MM.1S (cell line): ENCODE measurements at regions not wholly inside any gene's neighbourhood (a gene's known extent, or its start where the extent isn't known, plus 50 kb on each side); places are given as distances from the start of the nearest gene placed in this dataset.
"Not testable (repeated sequence)": the region's sequence is repeated elsewhere in the genome, so short reads cannot be mapped to it uniquely, and the experiment has no call there.

Source experiments
- DNase-seq: peaks from one replicate; pipeline ENCODE4 v3.0.0-alpha.2; 2015
- H2AFZ ChIP-seq: fragments of 300-600 bp; sonication (generic); 2 replicates; pipeline ENCODE4 v1.6.0; 2016; ENCODE audit warnings: antibody characterized with exemption, low read length
- H3F3A ChIP-seq: fragments of 300-600 bp; sonication (generic); 2 replicates; pipeline ENCODE4 v1.6.1; 2016; ENCODE audit warnings: mild to moderate bottlenecking, antibody characterized with exemption, low read length, moderate library complexity, mixed read lengths; ENCODE audit not compliant: insufficient read depth
- H3K27ac ChIP-seq: fragments of 300-600 bp; sonication (generic); 2 replicates; pipeline ENCODE4 v1.5.1; 2016; ENCODE audit warnings: mild to moderate bottlenecking, low read length
- H3K27me3 ChIP-seq: fragments of 300-600 bp; sonication (generic); replicated peaks from 2 replicates; pipeline ENCODE4 v1.6.0; 2016; ENCODE audit warnings: low read length; ENCODE audit not compliant: insufficient read depth
- H3K36me3 ChIP-seq: fragments of 300-600 bp; sonication (generic); replicated peaks from 2 replicates; pipeline ENCODE4 v1.6.1; 2016; ENCODE audit warnings: mild to moderate bottlenecking, low read length, mixed read lengths; ENCODE audit not compliant: insufficient read depth
- H3K4me1 ChIP-seq: fragments of 300-600 bp; sonication (generic); 2 replicates; pipeline ENCODE4 v1.6.1; 2016; ENCODE audit warnings: low read length, mixed read lengths
- H3K4me2 ChIP-seq: fragments of 300-600 bp; sonication (generic); 2 replicates; pipeline ENCODE4 v1.6.0; 2016; ENCODE audit warnings: low read depth, low read length
- H3K4me3 ChIP-seq: fragments of 300-600 bp; sonication (generic); 2 replicates; pipeline ENCODE4 v1.5.1; 2016; ENCODE audit warnings: low read length, mixed read lengths
- H3K79me2 ChIP-seq: fragments of 300-600 bp; sonication (generic); 2 replicates; pipeline ENCODE4 v1.6.1; 2016; ENCODE audit warnings: mixed run types, low read length, mixed read lengths
- H3K9ac ChIP-seq: fragments of 300-600 bp; sonication (generic); 2 replicates; pipeline ENCODE4 v1.6.1; 2016; ENCODE audit warnings: low read length, mixed read lengths
- H3K9me2 ChIP-seq: fragments of 300-600 bp; sonication (generic); replicated peaks from 2 replicates; pipeline ENCODE4 v1.6.1; 2016; ENCODE audit warnings: mild to moderate bottlenecking, low read length, mixed read lengths; ENCODE audit not compliant: insufficient read depth
- H3K9me3 ChIP-seq: fragments of 300-600 bp; sonication (generic); replicated peaks from 2 replicates; pipeline ENCODE4 v1.6.1; 2016; ENCODE audit warnings: mild to moderate bottlenecking, low read length, mixed read lengths; ENCODE audit not compliant: insufficient read depth
- H4K20me1 ChIP-seq: fragments of 300-600 bp; sonication (generic); 2 replicates; pipeline ENCODE4 v1.6.1; 2016; ENCODE audit warnings: mild to moderate bottlenecking, low read length, moderate library complexity, mixed read lengths; ENCODE audit not compliant: insufficient read depth
- CTCF ChIP-seq: fragments of 300-600 bp; sonication (generic); IDR thresholded peaks from 2 replicates; pipeline ENCODE4 v1.5.1; 2016; ENCODE audit warnings: antibody characterized with exemption, low read length, mixed read lengths
- EZH2 ChIP-seq: fragments of 300-600 bp; sonication (generic); optimal IDR thresholded peaks from 2 replicates; pipeline ENCODE3; 2017; ENCODE audit warnings: low read depth, mild to moderate bottlenecking, antibody characterized with exemption, low read length, mixed read lengths
- EZH2phosphoT487 ChIP-seq: fragments of 300-600 bp; sonication (generic); IDR thresholded peaks from 2 replicates; pipeline ENCODE4 v1.6.1; 2018; ENCODE audit warnings: antibody characterized with exemption, low read length

GRCh38 chr3:3648988-3649679, 150.1 kb upstream of the LRRN1 start:
- Histone ChIP-seq H2AFZ (no peak overlapping the region), H3K4me3 (no peak overlapping the region), H3F3A (no peaks in the 10 kb centered on the region), H3K36me3 (no peaks in the 10 kb centered on the region), H3K79me2 (no peaks in the 10 kb centered on the region), H3K9me3 (no peaks in the 10 kb centered on the region), H3K4me2 (no peak overlapping the region), H4K20me1 (no peaks in the 10 kb centered on the region), H3K9me2 (no peaks in the 10 kb centered on the region), H3K27ac (no peak overlapping the region), H3K27me3 (no peaks in the 10 kb centered on the region), H3K9ac (no peak overlapping the region), H3K4me1 (no peaks in the 10 kb centered on the region)
- no peak for TF ChIP-seq EZH2phosphoT487
- no peak for TF ChIP-seq EZH2
- no peak for TF ChIP-seq CTCF
- no peak for DNase-seq

GRCh38 chr3:3646934-3647333, 152.3 kb upstream of the LRRN1 start:
- no peaks in the 10 kb centered on the region for H3K79me2 ChIP-seq
- H3K4me3 ChIP-seq = no peak overlapping the region
- H3F3A ChIP-seq = no peaks in the 10 kb centered on the region
- no peak for DNase-seq
- H4K20me1 ChIP-seq = no peaks in the 10 kb centered on the region
- H3K9me3 ChIP-seq = no peaks in the 10 kb centered on the region
- H3K4me2 ChIP-seq = no peak overlapping the region
- H3K9ac ChIP-seq = no peak overlapping the region
- H3K36me3 ChIP-seq = no peaks in the 10 kb centered on the region
- no peak overlapping the region for H2AFZ ChIP-seq
- no peaks in the 10 kb centered on the region for H3K4me1 ChIP-seq
- TF ChIP-seq EZH2phosphoT487 = no peak
- no peak for TF ChIP-seq CTCF
- H3K27ac ChIP-seq = no peak overlapping the region
- H3K27me3 ChIP-seq = no peaks in the 10 kb centered on the region
- no peaks in the 10 kb centered on the region for H3K9me2 ChIP-seq

GRCh38 chr3:3646103-3646844, 153.0 kb upstream of the LRRN1 start:
- H3K27ac ChIP-seq, H3K4me3 ChIP-seq, DNase-seq, H3K9ac ChIP-seq, H3F3A ChIP-seq, H3K27me3 ChIP-seq, H3K9me3 ChIP-seq, H3K9me2 ChIP-seq, H3K4me1 ChIP-seq, H3K36me3 ChIP-seq, H3K4me2 ChIP-seq, H2AFZ ChIP-seq, H4K20me1 ChIP-seq, H3K79me2 ChIP-seq: not testable (repeated sequence)

GRCh38 chr3:3641877-3642455, 157.3 kb upstream of the LRRN1 start:
- H3K4me3 ChIP-seq = no peak overlapping the region
- no peak for TF ChIP-seq EZH2
- TF ChIP-seq CTCF = no peak
- no peak for TF ChIP-seq EZH2phosphoT487
- H3K9me2 ChIP-seq = no peaks in the 10 kb centered on the region
- H3K4me1 ChIP-seq = no peaks in the 10 kb centered on the region
- H3K4me2 ChIP-seq = no peak overlapping the region
- no peak overlapping the region for H3K27ac ChIP-seq
- H4K20me1 ChIP-seq = no peaks in the 10 kb centered on the region
- H3K36me3 ChIP-seq = no peaks in the 10 kb centered on the region
- no peaks in the 10 kb centered on the region for H3F3A ChIP-seq
- no peaks in the 10 kb centered on the region for H3K27me3 ChIP-seq
- H3K9me3 ChIP-seq = no peaks in the 10 kb centered on the region
- H3K79me2 ChIP-seq = no peaks in the 10 kb centered on the region
- no peak overlapping the region for H2AFZ ChIP-seq
- DNase-seq = no peak
- no peak overlapping the region for H3K9ac ChIP-seq
